GM23338 (cell line): ENCODE measurements at regions not wholly inside any gene's neighbourhood (a gene's known extent, or its start where the extent isn't known, plus 50 kb on each side); places are given as distances from the start of the nearest gene placed in this dataset.

Experiments used
- ATAC-seq: fragments of 200-7000 bp; cut with Tn5 transposase; 3 replicates; pipeline ENCODE4 v1.9.1; 2020
- DNase-seq: peaks from one replicate; pipeline ENCODE4 v3.0.0-alpha.2; 2015; ENCODE audit warnings: low spot score
- H2AFZ ChIP-seq: fragments of 200-600 bp; sonication (generic); 2 replicates; pipeline ENCODE4 v1.8.0; 2016; ENCODE audit warnings: antibody characterized with exemption, mild to moderate bottlenecking, moderate library complexity
- H3F3A ChIP-seq: fragments of 200-600 bp; sonication (generic); replicated peaks from 2 replicates; pipeline ENCODE4 v1.8.0; 2017; ENCODE audit warnings: antibody characterized with exemption, mixed run types, low read depth
- H3K27ac ChIP-seq: fragments of 200-600 bp; sonication (generic); 2 replicates; pipeline ENCODE4 v1.6.1; 2016; ENCODE audit warnings: low read depth
- H3K27me3 ChIP-seq: fragments of 200-600 bp; sonication (generic); 2 replicates; pipeline ENCODE4 v1.8.0; 2016; ENCODE audit warnings: mild to moderate bottlenecking, mixed run types, moderate library complexity; ENCODE audit not compliant: insufficient read depth
- H3K36me3 ChIP-seq: fragments of 200-600 bp; sonication (generic); 2 replicates; pipeline ENCODE4 v1.8.0; 2016; ENCODE audit warnings: mild to moderate bottlenecking; ENCODE audit not compliant: insufficient read depth
- H3K4me1 ChIP-seq: fragments of 200-600 bp; sonication (generic); 2 replicates; pipeline ENCODE4 v1.8.0; 2016; ENCODE audit warnings: mild to moderate bottlenecking, moderate library complexity; ENCODE audit not compliant: insufficient read depth
- H3K4me2 ChIP-seq: fragments of 200-600 bp; sonication (generic); 2 replicates; pipeline ENCODE4 v1.7.1; 2017; ENCODE audit warnings: mixed run types
- H3K4me3 ChIP-seq: fragments of 200-600 bp; sonication (generic); 2 replicates; pipeline ENCODE4 v1.6.1; 2016; ENCODE audit warnings: mixed run types
- H3K79me2 ChIP-seq: fragments of 200-600 bp; sonication (generic); replicated peaks from 2 replicates; pipeline ENCODE4 v1.8.0; 2017; ENCODE audit warnings: mild to moderate bottlenecking; ENCODE audit not compliant: insufficient read depth
- H3K9me2 ChIP-seq: fragments of 200-600 bp; sonication (generic); 2 replicates; pipeline ENCODE4 v1.8.0; 2017; ENCODE audit not compliant: insufficient read depth
- H4K20me1 ChIP-seq: fragments of 200-600 bp; sonication (generic); replicated peaks from 2 replicates; pipeline ENCODE4 v1.8.0; 2017; ENCODE audit warnings: mild to moderate bottlenecking; ENCODE audit not compliant: insufficient read depth
- H3K27ac Mint-ChIP-seq: 2 replicates; pipeline ENCODE4 v1.8.0; 2020; ENCODE audit warnings: inconsistent platforms, mild to moderate bottlenecking, moderate library complexity, mixed read lengths
- H3K27me3 Mint-ChIP-seq: 3 replicates; pipeline ENCODE4 v1.8.0; 2022; ENCODE audit warnings: low read depth, mild to moderate bottlenecking, moderate library complexity, mixed read lengths, inconsistent platforms; ENCODE audit not compliant: insufficient read depth, poor library complexity
- H3K36me3 Mint-ChIP-seq: 3 replicates; pipeline ENCODE4 v1.8.0; 2021; ENCODE audit warnings: low read depth, mild to moderate bottlenecking, inconsistent platforms, moderate library complexity, mixed read lengths
- H3K4me1 Mint-ChIP-seq: 3 replicates; pipeline ENCODE4 v1.8.0; 2020; ENCODE audit warnings: mild to moderate bottlenecking, inconsistent platforms, mixed read lengths
- H3K4me3 Mint-ChIP-seq: 3 replicates; pipeline ENCODE4 v1.8.0; 2021; ENCODE audit warnings: moderate library complexity, mild to moderate bottlenecking, inconsistent platforms, mixed read lengths
- H3K9me3 Mint-ChIP-seq: 3 replicates; pipeline ENCODE4 v1.8.0; 2020; ENCODE audit warnings: moderate library complexity, mild to moderate bottlenecking, inconsistent platforms, mixed read lengths
- NANOG ChIP-seq: IDR thresholded peaks from 2 replicates; pipeline ENCODE4 v1.6.1; 2016; ENCODE audit warnings: antibody characterized with exemption, borderline replicate concordance
- ZNF331 ChIP-seq: fragments of 250-450 bp; sonication (Bioruptor Pico); IDR thresholded peaks from 2 replicates; pipeline ENCODE4 v1.5.0; 2020; ENCODE audit warnings: low read depth, mild to moderate bottlenecking, moderate library complexity
- TF ChIP-seq, protein P1 (sequence below), 2 experiments: fragments of 200-600 bp in 1 of 2; sonication (generic) in 1 of 2; conservative IDR thresholded peaks; 2 replicates each; pipeline versions ENCODE4 v1.5.1 to v1.6.1; 2016 to 2017; ENCODE audit warnings: antibody characterized with exemption in 2 of 2, low read depth in 2 of 2, mild to moderate bottlenecking in 2 of 2, moderate library complexity in 1 of 2
- TF ChIP-seq, protein P2 (sequence below): IDR thresholded peaks from 2 replicates; pipeline ENCODE4 v1.6.1; 2016; ENCODE audit warnings: antibody characterized with exemption
- TF ChIP-seq, protein P3 (sequence below): fragments of 250-450 bp; sonication (Bioruptor Pico); IDR thresholded peaks from 2 replicates; pipeline ENCODE4 v1.5.0; 2020; ENCODE audit warnings: mild to moderate bottlenecking, moderate library complexity

DNA sequence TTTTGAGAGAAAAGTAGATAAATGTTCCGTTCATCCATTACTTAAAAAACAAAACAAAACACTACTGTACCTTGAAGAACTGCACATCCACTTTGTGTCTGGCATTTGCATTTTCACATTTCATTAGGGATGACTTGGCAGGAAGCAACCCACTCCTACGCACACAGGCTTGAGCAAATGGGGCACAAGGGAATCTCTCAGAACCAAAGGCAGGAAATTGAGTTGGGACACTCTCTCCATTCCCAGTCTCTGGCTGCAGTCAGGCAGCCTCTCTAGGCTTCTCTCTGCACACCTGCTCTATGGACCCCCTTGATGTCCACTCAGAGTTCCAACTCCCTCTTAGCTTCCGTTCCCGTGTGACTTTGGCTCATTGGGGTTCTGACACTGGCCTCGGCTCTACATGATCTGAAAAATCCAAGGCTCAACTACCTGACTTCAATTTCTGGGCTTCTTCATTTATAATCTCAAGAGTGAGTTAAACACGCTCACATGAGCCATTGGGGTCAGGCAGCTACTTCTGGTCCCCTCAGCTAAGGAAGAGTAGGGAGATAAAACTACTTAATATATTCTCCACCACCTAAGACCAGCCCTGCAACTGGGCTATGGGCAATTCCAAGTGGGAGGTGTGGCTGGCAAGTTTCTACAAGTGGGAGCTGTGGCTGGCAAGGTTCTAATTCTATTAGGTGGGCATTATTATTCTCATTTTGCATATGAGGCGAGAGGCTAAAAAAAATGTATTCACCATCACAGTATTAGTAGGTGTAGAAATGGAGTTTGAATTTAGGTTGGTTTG is 251.9 kb downstream of the SOD2 start (continued):
- TF ChIP-seq, protein P1, sequence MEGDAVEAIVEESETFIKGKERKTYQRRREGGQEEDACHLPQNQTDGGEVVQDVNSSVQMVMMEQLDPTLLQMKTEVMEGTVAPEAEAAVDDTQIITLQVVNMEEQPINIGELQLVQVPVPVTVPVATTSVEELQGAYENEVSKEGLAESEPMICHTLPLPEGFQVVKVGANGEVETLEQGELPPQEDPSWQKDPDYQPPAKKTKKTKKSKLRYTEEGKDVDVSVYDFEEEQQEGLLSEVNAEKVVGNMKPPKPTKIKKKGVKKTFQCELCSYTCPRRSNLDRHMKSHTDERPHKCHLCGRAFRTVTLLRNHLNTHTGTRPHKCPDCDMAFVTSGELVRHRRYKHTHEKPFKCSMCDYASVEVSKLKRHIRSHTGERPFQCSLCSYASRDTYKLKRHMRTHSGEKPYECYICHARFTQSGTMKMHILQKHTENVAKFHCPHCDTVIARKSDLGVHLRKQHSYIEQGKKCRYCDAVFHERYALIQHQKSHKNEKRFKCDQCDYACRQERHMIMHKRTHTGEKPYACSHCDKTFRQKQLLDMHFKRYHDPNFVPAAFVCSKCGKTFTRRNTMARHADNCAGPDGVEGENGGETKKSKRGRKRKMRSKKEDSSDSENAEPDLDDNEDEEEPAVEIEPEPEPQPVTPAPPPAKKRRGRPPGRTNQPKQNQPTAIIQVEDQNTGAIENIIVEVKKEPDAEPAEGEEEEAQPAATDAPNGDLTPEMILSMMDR (conservative IDR thresholded peaks at IDR 0.05; ENCODE audit: low read depth in 2 of 2) = no peak

DNA sequence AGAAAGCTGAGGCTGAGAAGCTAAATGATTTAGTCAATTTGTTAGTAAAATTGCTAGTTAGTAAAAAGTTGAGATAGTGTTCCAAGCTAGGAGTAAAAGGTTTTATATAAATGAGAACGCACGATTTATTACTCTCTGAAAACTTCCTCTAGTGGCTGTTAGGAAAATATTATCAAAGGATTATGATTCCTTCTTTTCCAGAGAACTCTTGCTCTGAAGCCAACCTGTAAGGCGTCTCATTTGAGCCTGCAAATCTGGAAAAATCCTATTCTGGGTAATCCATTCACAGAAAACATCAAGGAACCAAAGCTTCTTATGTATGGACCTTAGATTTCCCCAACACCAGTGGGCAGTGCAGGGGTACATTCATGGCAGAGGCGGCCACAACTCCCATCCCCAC is 252.7 kb downstream of the SOD2 start:
- Histone ChIP-seq H2AFZ (no peak overlapping the region), H3K9me2 (peaks cover 9% of the 10 kb centered on the region; the same call in 1 of the 2 replicates), H3K4me3 (no peak overlapping the region), H3K79me2 (no peaks in the 10 kb centered on the region), H3K27me3 (no peaks in the 10 kb centered on the region), H4K20me1 (no peaks in the 10 kb centered on the region), H3K36me3 (no peaks in the 10 kb centered on the region), H3K4me2 (no peak overlapping the region), H3F3A (no peaks in the 10 kb centered on the region), H3K27ac (no peak overlapping the region), H3K4me1 (no peaks in the 10 kb centered on the region)
- no peak for TF ChIP-seq NANOG
- TF ChIP-seq, protein P2, sequence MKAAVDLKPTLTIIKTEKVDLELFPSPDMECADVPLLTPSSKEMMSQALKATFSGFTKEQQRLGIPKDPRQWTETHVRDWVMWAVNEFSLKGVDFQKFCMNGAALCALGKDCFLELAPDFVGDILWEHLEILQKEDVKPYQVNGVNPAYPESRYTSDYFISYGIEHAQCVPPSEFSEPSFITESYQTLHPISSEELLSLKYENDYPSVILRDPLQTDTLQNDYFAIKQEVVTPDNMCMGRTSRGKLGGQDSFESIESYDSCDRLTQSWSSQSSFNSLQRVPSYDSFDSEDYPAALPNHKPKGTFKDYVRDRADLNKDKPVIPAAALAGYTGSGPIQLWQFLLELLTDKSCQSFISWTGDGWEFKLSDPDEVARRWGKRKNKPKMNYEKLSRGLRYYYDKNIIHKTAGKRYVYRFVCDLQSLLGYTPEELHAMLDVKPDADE = no peak
- no peak for TF ChIP-seq ZNF331 (CRISPR knock-in tag)
- TF ChIP-seq, protein P3, sequence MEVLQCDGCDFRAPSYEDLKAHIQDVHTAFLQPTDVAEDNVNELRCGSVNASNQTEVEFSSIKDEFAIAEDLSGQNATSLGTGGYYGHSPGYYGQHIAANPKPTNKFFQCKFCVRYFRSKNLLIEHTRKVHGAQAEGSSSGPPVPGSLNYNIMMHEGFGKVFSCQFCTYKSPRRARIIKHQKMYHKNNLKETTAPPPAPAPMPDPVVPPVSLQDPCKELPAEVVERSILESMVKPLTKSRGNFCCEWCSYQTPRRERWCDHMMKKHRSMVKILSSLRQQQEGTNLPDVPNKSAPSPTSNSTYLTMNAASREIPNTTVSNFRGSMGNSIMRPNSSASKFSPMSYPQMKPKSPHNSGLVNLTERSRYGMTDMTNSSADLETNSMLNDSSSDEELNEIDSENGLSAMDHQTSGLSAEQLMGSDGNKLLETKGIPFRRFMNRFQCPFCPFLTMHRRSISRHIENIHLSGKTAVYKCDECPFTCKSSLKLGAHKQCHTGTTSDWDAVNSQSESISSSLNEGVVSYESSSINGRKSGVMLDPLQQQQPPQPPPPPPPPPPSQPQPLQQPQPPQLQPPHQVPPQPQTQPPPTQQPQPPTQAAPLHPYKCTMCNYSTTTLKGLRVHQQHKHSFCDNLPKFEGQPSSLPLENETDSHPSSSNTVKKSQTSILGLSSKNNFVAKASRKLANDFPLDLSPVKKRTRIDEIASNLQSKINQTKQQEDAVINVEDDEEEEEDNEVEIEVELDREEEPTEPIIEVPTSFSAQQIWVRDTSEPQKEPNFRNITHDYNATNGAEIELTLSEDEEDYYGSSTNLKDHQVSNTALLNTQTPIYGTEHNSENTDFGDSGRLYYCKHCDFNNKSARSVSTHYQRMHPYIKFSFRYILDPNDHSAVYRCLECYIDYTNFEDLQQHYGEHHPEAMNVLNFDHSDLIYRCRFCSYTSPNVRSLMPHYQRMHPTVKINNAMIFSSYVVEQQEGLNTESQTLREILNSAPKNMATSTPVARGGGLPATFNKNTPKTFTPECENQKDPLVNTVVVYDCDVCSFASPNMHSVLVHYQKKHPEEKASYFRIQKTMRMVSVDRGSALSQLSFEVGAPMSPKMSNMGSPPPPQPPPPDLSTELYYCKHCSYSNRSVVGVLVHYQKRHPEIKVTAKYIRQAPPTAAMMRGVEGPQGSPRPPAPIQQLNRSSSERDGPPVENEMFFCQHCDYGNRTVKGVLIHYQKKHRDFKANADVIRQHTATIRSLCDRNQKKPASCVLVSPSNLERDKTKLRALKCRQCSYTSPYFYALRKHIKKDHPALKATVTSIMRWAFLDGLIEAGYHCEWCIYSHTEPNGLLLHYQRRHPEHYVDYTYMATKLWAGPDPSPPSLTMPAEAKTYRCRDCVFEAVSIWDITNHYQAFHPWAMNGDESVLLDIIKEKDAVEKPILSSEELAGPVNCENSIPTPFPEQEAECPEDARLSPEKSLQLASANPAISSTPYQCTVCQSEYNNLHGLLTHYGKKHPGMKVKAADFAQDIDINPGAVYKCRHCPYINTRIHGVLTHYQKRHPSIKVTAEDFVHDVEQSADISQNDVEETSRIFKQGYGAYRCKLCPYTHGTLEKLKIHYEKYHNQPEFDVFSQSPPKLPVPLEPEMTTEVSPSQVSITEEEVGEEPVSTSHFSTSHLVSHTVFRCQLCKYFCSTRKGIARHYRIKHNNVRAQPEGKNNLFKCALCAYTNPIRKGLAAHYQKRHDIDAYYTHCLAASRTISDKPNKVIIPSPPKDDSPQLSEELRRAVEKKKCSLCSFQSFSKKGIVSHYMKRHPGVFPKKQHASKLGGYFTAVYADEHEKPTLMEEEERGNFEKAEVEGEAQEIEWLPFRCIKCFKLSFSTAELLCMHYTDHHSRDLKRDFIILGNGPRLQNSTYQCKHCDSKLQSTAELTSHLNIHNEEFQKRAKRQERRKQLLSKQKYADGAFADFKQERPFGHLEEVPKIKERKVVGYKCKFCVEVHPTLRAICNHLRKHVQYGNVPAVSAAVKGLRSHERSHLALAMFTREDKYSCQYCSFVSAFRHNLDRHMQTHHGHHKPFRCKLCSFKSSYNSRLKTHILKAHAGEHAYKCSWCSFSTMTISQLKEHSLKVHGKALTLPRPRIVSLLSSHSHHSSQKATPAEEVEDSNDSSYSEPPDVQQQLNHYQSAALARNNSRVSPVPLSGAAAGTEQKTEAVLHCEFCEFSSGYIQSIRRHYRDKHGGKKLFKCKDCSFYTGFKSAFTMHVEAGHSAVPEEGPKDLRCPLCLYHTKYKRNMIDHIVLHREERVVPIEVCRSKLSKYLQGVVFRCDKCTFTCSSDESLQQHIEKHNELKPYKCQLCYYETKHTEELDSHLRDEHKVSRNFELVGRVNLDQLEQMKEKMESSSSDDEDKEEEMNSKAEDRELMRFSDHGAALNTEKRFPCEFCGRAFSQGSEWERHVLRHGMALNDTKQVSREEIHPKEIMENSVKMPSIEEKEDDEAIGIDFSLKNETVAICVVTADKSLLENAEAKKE = no peak
- Mint-ChIP-seq H3K27me3 (peaks cover 5% of the 10 kb centered on the region), H3K4me3 (no peak overlapping the region), H3K36me3 (no peaks in the 10 kb centered on the region; the same call in 2 of the 3 replicates), H3K4me1 (0 out of 3 replicates have a peak, but pooled peaks cover 3% of the 10 kb centered on the region), H3K9me3 (no peaks in the 10 kb centered on the region; the same call in 2 of the 3 replicates), H3K27ac (no peak overlapping the region)
- ATAC-seq = no peak
- no peak for DNase-seq
